Fibroblast of peridontal ligament (primary cell): ENCODE measurements at regions not wholly inside any gene's neighbourhood (a gene's known extent, or its start where the extent isn't known, plus 50 kb on each side); places are given as distances from the start of the nearest gene placed in this dataset.

Source experiments
- DNase-seq: peaks from one replicate; pipeline ENCODE4 v3.0.0-alpha.2; 2010; ENCODE audit errors: extremely low read depth

DNA sequence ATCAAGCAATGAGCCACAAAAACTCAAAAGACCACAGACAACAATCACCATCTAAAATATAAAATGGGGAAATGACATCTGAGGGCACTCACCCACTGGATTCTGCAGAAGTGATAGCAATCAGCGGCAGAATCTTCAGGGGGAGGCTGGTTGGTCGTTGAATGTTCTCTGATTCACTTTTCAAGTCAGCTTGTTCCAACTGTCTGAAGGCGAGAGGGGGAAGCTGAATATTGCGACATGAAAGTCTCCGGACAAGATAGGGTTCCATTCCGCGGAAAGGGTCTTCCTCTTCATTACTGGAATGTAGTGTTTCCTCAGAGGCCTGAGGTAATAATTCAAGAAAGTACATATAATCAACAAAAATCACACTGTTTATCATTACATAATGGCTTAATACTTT lies 94.9 kb upstream of the PDE4D start:
- no peak for DNase-seq

DNA sequence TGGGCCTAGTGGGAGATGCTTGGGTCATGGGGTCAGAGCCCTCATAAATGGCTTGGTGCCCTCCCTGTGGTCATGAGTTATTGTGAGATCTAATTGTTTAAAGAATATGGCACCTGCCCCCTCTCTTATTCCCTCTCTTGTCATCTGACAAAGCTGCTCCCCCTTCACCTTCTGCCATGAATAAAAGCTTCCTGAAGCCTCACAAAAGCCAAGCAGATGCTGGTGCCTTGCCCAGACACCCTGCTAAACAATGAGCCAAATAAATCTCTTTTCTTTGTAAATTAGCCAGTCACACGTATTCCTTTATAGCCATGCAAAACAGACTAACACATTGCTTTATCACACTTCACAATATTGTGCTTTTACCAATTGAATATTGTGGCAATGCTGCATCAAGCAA lies 82.8 kb upstream of the PDE4D start:
- DNase-seq: no peak

DNA sequence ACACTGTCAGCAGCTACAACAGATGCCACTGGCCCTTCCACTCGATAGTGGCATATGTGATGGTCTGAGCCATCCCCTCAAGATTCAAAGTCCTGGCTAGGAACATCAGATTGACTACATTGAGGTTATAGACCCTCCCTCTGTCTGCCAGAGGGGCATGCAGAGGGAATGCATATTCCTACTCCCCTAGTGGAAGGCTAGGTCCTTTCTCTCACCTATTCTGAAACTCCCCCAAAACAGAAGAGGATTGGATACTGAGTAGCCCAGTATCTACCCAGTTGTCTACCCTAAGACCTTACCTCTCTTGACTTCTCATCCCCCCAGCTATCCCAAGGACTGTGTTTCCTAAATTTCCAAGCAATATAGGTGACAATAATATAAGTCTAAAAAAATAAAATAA lies 78.5 kb upstream of the PDE4D start:
- no peak for DNase-seq

DNA sequence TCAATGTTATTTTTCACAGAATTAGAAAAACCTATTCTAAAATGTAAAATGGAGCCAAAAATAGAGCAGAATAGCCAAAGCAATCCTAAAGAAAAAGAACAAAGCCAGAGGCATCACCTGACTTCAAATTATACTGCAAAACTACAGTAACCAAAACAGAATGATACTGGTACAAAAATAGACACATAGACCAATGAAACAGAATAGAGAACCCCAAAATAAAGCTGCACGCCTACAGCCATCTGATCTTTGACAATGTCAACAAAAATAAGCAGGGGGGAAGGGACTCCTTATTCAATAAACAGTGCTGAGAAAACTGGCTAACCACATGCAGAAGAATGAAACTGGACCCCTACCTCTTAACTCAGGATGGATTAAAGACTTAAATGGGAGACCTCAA lies 65.8 kb upstream of the PDE4D start:
- no peak for DNase-seq

DNA sequence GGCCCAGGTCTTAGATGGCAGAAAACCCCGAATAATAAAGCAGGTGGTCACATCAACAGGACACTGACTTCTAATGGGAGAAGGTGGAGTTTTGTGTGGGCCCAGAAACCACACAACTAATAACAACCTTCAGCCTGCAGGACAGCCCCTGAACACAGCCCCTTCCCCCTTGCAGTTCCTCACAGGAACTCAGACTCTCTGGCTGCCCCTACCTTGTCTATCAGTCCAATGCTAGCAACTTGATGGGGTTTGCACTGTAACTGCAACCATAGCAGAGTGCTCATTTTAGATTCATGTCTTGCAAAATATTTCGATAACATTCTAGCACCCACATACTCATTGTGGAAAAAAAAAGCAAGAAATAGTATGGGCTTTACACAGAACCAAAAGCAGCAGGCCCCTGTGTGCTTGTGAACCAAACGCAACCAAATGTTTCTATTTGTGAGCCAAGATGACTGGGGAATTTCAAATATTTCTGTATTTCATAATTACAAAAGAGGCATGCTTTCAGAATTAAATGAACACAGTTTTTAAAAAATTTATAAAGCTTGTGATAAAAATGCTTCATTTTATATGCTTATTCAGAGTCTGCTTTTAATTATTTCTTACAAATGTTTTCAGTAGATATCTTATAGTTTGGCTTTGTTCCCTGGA lies 62.7 kb upstream of the PDE4D start:
- DNase-seq: peak; percentile 74

DNA sequence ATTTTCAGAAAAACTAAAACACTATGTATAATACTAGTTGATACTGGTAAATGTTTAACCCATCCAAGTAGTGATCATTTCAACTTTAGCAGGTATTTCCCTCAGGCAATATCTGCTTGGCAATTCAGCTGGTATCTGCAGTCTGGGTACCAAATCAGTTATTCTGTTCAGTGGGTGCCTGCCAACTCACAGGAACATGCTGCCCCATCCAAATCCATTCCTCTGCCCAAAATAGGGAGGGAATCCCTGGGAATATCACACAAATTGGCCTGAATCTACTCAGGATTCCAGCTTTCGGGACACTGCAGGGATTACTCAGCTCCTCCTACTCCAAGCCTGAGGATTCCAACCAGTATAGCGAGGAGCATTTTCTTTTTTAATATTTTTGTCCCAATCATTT lies 61.7 kb upstream of the PDE4D start:
- DNase-seq: no peak

DNA sequence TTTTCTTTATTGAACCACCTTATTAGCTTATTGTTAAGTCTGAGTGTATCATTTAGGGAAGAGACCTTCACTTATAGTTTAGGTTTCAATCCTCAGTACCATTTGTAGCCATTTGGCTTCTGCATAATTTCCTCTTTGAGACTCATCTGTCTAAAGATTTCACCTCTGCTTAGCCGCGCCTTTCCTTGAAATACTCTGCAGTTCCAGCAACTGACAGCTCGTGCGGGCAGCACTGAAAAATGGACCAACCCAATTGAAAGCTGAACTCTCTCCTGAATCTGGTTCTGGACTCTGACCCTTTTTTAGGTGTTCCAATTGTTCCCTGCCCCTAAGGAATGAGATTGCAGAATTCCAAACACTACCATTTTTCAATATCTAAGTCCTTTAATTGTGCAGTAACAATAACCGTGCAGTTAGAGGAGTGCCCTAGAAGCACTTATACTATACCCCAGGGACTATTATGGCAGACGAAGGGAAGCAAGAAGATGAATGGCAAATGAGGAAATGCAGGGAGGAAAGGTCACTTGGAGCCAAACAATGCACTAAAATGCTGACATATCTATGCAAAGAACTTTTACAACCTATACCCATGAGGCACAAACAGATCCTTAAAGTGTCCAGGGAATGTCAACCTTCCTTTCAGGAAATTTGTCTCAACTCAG lies 50.1 kb upstream of the PDE4D start:
- DNase-seq: no peak
